ENCODE measurements at regions not wholly inside any gene's neighbourhood (a gene's known extent, or its start where the extent isn't known, plus 50 kb on each side); places are given as distances from the start of the nearest gene placed in this dataset.

DNA sequence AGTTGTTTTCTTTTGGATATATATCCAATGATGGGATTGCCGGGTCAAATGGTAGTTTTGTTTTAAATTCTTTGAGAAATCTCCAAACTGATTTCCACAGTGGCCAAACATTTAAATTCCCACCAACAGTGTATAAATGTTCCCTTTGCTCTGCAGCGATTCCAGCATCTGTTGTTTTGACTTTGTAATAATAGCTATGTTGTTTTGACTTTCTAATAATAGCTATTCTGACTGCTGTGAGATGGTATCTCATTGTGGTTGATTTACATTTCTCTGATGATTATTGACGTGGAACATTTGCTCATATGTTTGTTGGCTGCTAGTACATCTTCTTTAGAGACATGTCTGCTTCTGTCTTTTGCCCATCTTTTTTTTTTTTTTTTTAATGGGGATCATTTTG, 332.2 kb upstream of the GBE1 start:
- no peaks in the 10 kb centered on the region for H3K4me1 ChIP-seq
- DNase-seq (ENCODE audit: low read depth in 1 of 2, low spot score in 1 of 2) (no peak), FAIRE-seq (no peak), ATAC-seq (no peak)
- no peak for TF ChIP-seq PHF8 (IDR thresholded peaks at IDR 0.05; ENCODE audit: borderline replicate concordance, low read depth)
- TF ChIP-seq FOXS1 (CRISPR knock-in tag; IDR thresholded peaks at IDR 0.05) = no peak
- TF ChIP-seq RARB (CRISPR knock-in tag; IDR thresholded peaks at IDR 0.05) = no peak
- no peak for TF ChIP-seq FOSL2 (IDR thresholded peaks at IDR 0.05)
- no peak for TF ChIP-seq FOSL2 (CRISPR knock-in tag; IDR thresholded peaks at IDR 0.05)
- TF ChIP-seq CBX2 (IDR thresholded peaks at IDR 0.05; ENCODE audit: borderline replicate concordance, low read depth) = no peak
- TF ChIP-seq JUNB (IDR thresholded peaks at IDR 0.05) = no peak
- TF ChIP-seq, protein P1, sequence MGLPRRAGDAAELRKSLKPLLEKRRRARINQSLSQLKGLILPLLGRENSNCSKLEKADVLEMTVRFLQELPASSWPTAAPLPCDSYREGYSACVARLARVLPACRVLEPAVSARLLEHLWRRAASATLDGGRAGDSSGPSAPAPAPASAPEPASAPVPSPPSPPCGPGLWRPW (IDR thresholded peaks at IDR 0.05) = no peak
- TF ChIP-seq ZNF302 (CRISPR knock-in tag; IDR thresholded peaks at IDR 0.05) = no peak
- H3K27ac ChIP-seq = no peak overlapping the region
- no peak overlapping the region for H3K4me3 ChIP-seq
- ChIA-PET POLR2A (no interaction called here), CTCF (interaction anchor here (0.6 kb wide), 1 partner anchor 107 kb away, joined by 3 read pairs; no protein-coding TSS in a partner anchor)
- WGBS (ENCODE audit: missing lambda C conversion rate) = 49% methylated on average over 3 of the region's 3 CpGs
- no peaks in the 10 kb centered on the region for H3K9me3 ChIP-seq
- no peak overlapping the region for H3K4me2 ChIP-seq

DNA sequence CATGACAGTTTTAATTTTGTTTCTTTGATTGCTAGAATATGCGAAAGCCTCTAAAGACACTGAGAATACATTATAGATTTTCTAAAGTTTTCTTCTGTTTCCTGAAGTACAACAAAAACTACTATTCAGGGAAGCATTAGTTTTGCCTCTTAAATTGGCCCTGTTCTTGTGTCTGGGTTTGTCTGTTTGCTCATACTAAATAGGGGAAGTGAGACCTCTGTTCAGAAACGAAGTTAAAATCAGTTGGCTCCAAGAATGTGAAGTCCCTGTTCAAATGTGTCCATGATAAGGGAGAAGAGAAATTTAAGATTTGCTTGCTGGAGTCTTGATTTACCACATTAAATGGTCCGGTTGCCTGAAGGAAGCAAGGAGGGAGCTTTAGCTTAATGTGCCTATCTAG, 327.3 kb upstream of the GBE1 start:
- 52% methylated on average over 3 of the region's 3 CpGs for WGBS (ENCODE audit: missing lambda C conversion rate)
- Histone ChIP-seq H3K27ac (no peak overlapping the region), H3K4me1 (no peaks in the 10 kb centered on the region), H3K9me3 (no peaks in the 10 kb centered on the region), H3K4me2 (no peak overlapping the region), H3K4me3 (no peak overlapping the region)
- DNase-seq (ENCODE audit: low read depth in 1 of 2, low spot score in 1 of 2) = no peak
- ChIA-PET POLR2A (no interaction called here), CTCF (interaction anchor here (1.2 kb wide), 1 partner anchor 12 kb away, joined by 3 read pairs; no protein-coding TSS in a partner anchor)
- ATAC-seq = no peak
- no peak for FAIRE-seq
- no peak for TF ChIP-seq FOXS1 (CRISPR knock-in tag; IDR thresholded peaks at IDR 0.05)
- no peak for TF ChIP-seq ZNF302 (CRISPR knock-in tag; IDR thresholded peaks at IDR 0.05)
- TF ChIP-seq, protein P2, sequence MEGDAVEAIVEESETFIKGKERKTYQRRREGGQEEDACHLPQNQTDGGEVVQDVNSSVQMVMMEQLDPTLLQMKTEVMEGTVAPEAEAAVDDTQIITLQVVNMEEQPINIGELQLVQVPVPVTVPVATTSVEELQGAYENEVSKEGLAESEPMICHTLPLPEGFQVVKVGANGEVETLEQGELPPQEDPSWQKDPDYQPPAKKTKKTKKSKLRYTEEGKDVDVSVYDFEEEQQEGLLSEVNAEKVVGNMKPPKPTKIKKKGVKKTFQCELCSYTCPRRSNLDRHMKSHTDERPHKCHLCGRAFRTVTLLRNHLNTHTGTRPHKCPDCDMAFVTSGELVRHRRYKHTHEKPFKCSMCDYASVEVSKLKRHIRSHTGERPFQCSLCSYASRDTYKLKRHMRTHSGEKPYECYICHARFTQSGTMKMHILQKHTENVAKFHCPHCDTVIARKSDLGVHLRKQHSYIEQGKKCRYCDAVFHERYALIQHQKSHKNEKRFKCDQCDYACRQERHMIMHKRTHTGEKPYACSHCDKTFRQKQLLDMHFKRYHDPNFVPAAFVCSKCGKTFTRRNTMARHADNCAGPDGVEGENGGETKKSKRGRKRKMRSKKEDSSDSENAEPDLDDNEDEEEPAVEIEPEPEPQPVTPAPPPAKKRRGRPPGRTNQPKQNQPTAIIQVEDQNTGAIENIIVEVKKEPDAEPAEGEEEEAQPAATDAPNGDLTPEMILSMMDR (IDR thresholded peaks at IDR 0.05) = no peak
- TF ChIP-seq EHF (CRISPR knock-in tag; IDR thresholded peaks at IDR 0.05) = no peak
- TF ChIP-seq, protein P3, sequence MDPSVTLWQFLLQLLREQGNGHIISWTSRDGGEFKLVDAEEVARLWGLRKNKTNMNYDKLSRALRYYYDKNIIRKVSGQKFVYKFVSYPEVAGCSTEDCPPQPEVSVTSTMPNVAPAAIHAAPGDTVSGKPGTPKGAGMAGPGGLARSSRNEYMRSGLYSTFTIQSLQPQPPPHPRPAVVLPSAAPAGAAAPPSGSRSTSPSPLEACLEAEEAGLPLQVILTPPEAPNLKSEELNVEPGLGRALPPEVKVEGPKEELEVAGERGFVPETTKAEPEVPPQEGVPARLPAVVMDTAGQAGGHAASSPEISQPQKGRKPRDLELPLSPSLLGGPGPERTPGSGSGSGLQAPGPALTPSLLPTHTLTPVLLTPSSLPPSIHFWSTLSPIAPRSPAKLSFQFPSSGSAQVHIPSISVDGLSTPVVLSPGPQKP (IDR thresholded peaks at IDR 0.05; ENCODE audit: low read depth, low read length) = no peak
- no peak for TF ChIP-seq NPAS2 (CRISPR knock-in tag; IDR thresholded peaks at IDR 0.05; ENCODE audit: borderline replicate concordance)
- TF ChIP-seq TP53 (CRISPR knock-in tag; IDR thresholded peaks at IDR 0.05) = no peak
- TF ChIP-seq HEYL (CRISPR knock-in tag; IDR thresholded peaks at IDR 0.05) = no peak
- TF ChIP-seq, protein P4, sequence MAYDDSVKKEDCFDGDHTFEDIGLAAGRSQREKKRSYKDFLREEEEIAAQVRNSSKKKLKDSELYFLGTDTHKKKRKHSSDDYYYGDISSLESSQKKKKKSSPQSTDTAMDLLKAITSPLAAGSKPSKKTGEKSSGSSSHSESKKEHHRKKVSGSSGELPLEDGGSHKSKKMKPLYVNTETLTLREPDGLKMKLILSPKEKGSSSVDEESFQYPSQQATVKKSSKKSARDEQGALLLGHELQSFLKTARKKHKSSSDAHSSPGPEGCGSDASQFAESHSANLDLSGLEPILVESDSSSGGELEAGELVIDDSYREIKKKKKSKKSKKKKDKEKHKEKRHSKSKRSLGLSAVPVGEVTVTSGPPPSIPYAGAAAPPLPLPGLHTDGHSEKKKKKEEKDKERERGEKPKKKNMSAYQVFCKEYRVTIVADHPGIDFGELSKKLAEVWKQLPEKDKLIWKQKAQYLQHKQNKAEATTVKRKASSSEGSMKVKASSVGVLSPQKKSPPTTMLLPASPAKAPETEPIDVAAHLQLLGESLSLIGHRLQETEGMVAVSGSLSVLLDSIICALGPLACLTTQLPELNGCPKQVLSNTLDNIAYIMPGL (CRISPR knock-in tag; IDR thresholded peaks at IDR 0.05; ENCODE audit: borderline replicate concordance) = no peak
- TF ChIP-seq, protein P5, sequence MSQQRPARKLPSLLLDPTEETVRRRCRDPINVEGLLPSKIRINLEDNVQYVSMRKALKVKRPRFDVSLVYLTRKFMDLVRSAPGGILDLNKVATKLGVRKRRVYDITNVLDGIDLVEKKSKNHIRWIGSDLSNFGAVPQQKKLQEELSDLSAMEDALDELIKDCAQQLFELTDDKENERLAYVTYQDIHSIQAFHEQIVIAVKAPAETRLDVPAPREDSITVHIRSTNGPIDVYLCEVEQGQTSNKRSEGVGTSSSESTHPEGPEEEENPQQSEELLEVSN (IDR thresholded peaks at IDR 0.05; ENCODE audit: borderline replicate concordance, low read depth) = no peak
- TF ChIP-seq RCOR1 (IDR thresholded peaks at IDR 0.05; ENCODE audit: low read depth, low read length) = no peak
- TF ChIP-seq MYC (IDR thresholded peaks at IDR 0.05; ENCODE audit: borderline replicate concordance, low read length) = no peak
